Inflammatory macrophage (primary cell): ENCODE measurements at regions not wholly inside any gene's neighbourhood (a gene's known extent, or its start where the extent isn't known, plus 50 kb on each side); places are given as distances from the start of the nearest gene placed in this dataset.
"Not testable (repeated sequence)": the region's sequence is repeated elsewhere in the genome, so short reads cannot be mapped to it uniquely, and the experiment has no call there.

Source experiments
- DNase-seq, 2 donors: peaks; one replicate each; pipeline ENCODE4 v3.0.0-alpha.2; 2020 to 2022

GRCh38 chrX:84611843-84612636 lies 109.8 kb upstream of the HDX start:
- no peak for DNase-seq

GRCh38 chrX:84634201-84634782 lies 132.0 kb upstream of the HDX start:
- no peak for DNase-seq

GRCh38 chrX:84666086-84666485 lies 163.8 kb upstream of the HDX start:
- DNase-seq, result no peak

- DNase-seq, result no peak
Measured at GRCh38 chrX:84690228-84690627, 188.0 kb upstream of the HDX start.

- DNase-seq, result no peak
Measured at GRCh38 chrX:84709987-84710386, 207.7 kb upstream of the HDX start.

- no peak for DNase-seq
Measured at GRCh38 chrX:84710611-84711010, 208.4 kb upstream of the HDX start.

GRCh38 chrX:84712621-84713020 lies 210.4 kb upstream of the HDX start:
- no peak for DNase-seq

GRCh38 chrX:84715315-84715714 lies 213.1 kb upstream of the HDX start:
- peak; percentile 5 to 57 for DNase-seq

- DNase-seq, result no peak
Measured at GRCh38 chrX:84717343-84717742, 215.1 kb upstream of the HDX start.

GRCh38 chrX:84721416-84721815 lies 219.2 kb upstream of the HDX start:
- DNase-seq, result no peak

- no peak for DNase-seq
Measured at GRCh38 chrX:84724576-84724975, 222.3 kb upstream of the HDX start.

- DNase-seq, result no peak
Measured at GRCh38 chrX:84729408-84729807, 227.2 kb upstream of the HDX start.

GRCh38 chrX:84729809-84730208 lies 227.6 kb upstream of the HDX start:
- DNase-seq, result peak; percentile 19 to 29

- no peak for DNase-seq
Measured at GRCh38 chrX:84735025-84735424, 232.8 kb upstream of the HDX start.

- no peak for DNase-seq
Measured at GRCh38 chrX:84737471-84737871, 235.2 kb upstream of the HDX start.

GRCh38 chrX:84747516-84747915 lies 245.3 kb upstream of the HDX start:
- no peak for DNase-seq

- DNase-seq, result no peak
Measured at GRCh38 chrX:84748965-84749656, 246.9 kb upstream of the HDX start.

GRCh38 chrX:84760560-84760959 lies 243.1 kb upstream of the APOOL start:
- no peak for DNase-seq

- no peak for DNase-seq
Measured at GRCh38 chrX:84796321-84796720, 207.4 kb upstream of the APOOL start.

GRCh38 chrX:84830836-84831235 lies 172.8 kb upstream of the APOOL start:
- no peak for DNase-seq

- not testable (repeated sequence) for DNase-seq
Measured at GRCh38 chrX:84846541-84846940, 157.1 kb upstream of the APOOL start.

- not testable (repeated sequence) for DNase-seq
Measured at GRCh38 chrX:84851183-84851582, 152.5 kb upstream of the APOOL start.

- DNase-seq, result not testable (repeated sequence)
Measured at GRCh38 chrX:84856791-84857190, 146.9 kb upstream of the APOOL start.

GRCh38 chrX:84858771-84859170 lies 144.9 kb upstream of the APOOL start:
- DNase-seq, result peak in 1 of 2 donors; percentile 14
